ENCODE measurements at regions not wholly inside any gene's neighbourhood (a gene's known extent, or its start where the extent isn't known, plus 50 kb on each side); places are given as distances from the start of the nearest gene placed in this dataset.

DNA sequence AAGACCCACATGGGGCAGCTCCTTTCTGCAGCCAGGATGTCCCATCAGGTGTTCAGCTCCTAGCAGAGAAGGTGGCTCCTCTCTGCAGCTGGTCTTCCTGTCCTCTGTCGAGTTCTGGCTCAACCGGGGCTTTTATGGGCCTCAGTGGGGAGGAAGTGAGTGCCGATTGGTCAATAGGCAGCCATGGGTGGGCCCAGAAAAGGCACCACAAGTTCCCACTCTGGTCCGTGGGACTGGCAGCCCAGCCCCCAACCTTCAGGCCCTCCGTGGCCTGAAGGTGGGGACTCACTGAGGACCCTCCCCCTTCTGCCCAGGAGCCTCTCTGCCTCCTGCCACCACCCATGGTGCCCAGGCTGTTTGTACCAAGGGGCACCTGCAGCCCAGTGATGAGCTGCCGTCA lies 161.7 kb upstream of the DUSP10 start:
- no peak for DNase-seq
- Mint-ChIP-seq H3K27me3 (ENCODE audit: unreplicated experiment) (no peaks in the 10 kb centered on the region), H3K27ac (ENCODE audit: unreplicated experiment) (no peak overlapping the region), H3K9me3 (ENCODE audit: unreplicated experiment) (no peaks in the 10 kb centered on the region), H3K36me3 (ENCODE audit: unreplicated experiment) (no peaks in the 10 kb centered on the region), H3K4me1 (ENCODE audit: low read depth, unreplicated experiment) (peaks cover 15% of the 10 kb centered on the region), H3K4me3 (ENCODE audit: unreplicated experiment) (no peak overlapping the region)
- TF ChIP-seq, protein P1, sequence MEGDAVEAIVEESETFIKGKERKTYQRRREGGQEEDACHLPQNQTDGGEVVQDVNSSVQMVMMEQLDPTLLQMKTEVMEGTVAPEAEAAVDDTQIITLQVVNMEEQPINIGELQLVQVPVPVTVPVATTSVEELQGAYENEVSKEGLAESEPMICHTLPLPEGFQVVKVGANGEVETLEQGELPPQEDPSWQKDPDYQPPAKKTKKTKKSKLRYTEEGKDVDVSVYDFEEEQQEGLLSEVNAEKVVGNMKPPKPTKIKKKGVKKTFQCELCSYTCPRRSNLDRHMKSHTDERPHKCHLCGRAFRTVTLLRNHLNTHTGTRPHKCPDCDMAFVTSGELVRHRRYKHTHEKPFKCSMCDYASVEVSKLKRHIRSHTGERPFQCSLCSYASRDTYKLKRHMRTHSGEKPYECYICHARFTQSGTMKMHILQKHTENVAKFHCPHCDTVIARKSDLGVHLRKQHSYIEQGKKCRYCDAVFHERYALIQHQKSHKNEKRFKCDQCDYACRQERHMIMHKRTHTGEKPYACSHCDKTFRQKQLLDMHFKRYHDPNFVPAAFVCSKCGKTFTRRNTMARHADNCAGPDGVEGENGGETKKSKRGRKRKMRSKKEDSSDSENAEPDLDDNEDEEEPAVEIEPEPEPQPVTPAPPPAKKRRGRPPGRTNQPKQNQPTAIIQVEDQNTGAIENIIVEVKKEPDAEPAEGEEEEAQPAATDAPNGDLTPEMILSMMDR (IDR thresholded peaks at IDR 0.05; ENCODE audit: partially characterized antibody, unreplicated experiment): no peak

DNA sequence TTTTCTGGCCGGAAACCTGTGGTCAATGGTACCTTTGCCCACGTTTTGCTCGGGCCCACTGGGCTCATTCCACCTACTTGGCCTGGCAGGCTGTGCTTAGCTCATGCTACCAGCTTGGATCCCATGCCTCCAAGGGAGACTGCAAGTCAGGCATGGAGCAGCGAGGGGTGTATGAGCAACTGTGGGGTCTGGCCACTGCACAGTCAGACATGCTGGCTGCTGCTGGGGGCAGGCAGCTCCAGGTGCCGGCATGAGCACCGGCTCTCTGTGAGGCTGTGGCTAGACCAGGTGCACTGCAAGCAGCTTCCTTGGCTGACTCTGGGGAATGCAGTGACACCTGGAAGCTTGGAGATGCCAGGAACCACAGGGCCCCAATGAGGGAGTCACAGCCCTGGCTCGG lies 161.1 kb upstream of the DUSP10 start:
- Mint-ChIP-seq H3K9me3 (ENCODE audit: unreplicated experiment) (no peaks in the 10 kb centered on the region), H3K36me3 (ENCODE audit: unreplicated experiment) (no peaks in the 10 kb centered on the region), H3K27me3 (ENCODE audit: unreplicated experiment) (no peaks in the 10 kb centered on the region), H3K4me3 (ENCODE audit: unreplicated experiment) (no peak overlapping the region), H3K4me1 (ENCODE audit: low read depth, unreplicated experiment) (peaks cover 11% of the 10 kb centered on the region), H3K27ac (ENCODE audit: unreplicated experiment) (no peak overlapping the region)
- no peak for DNase-seq
- TF ChIP-seq, protein P1 (IDR thresholded peaks at IDR 0.05; ENCODE audit: partially characterized antibody, unreplicated experiment): no peak

DNA sequence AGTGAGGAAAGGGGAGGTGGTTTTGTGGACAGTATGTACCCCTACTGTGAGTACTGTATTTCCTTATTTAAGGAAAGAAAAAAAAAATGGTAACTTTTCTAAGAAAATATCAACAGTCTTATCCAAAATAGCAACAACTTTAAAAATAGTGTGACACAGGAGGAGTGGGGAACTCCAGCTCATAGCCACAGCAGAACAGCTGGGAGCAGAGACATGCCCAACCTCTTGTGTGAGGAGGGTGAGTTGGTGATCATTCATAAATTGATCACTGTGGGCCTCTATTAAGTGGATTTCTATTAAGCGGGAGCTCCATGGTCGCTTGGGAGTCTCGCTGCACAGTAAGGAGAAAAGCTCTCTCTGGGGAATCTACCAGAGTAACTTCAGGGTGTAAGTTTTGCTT lies 158.8 kb upstream of the DUSP10 start:
- no peak overlapping the region for H3K27ac Mint-ChIP-seq (ENCODE audit: unreplicated experiment)
- H3K27me3 Mint-ChIP-seq (ENCODE audit: unreplicated experiment): no peaks in the 10 kb centered on the region
- no peaks in the 10 kb centered on the region for H3K36me3 Mint-ChIP-seq (ENCODE audit: unreplicated experiment)
- TF ChIP-seq, protein P1 (IDR thresholded peaks at IDR 0.05; ENCODE audit: partially characterized antibody, unreplicated experiment): no peak
- H3K4me3 Mint-ChIP-seq (ENCODE audit: unreplicated experiment): no peak overlapping the region
- H3K4me1 Mint-ChIP-seq (ENCODE audit: low read depth, unreplicated experiment): peaks cover 2% of the 10 kb centered on the region
- no peak for DNase-seq
- H3K9me3 Mint-ChIP-seq (ENCODE audit: unreplicated experiment): no peaks in the 10 kb centered on the region

DNA sequence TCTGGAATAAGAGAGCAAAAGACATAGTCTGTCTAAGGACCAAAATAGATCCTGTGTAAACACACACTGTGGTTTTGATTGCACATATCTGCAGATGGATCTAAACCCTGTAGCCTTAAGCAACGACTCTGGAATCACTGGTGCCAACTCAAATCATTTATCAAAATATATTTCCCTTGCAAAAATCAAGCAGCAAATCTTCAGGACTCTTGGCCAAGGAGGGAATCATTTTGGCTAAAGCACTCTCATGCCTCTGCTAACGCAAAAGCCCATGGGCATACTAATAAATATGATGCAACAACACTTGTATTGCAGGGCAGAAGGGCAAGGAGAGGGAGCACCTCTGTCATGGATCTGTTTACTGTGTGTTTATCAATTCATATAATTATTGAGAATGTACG lies 155.4 kb upstream of the DUSP10 start:
- no peak overlapping the region for H3K4me3 Mint-ChIP-seq (ENCODE audit: unreplicated experiment)
- TF ChIP-seq, protein P1 (IDR thresholded peaks at IDR 0.05; ENCODE audit: partially characterized antibody, unreplicated experiment): no peak
- peaks cover 2% of the 10 kb centered on the region for H3K4me1 Mint-ChIP-seq (ENCODE audit: low read depth, unreplicated experiment)
- H3K36me3 Mint-ChIP-seq (ENCODE audit: unreplicated experiment): no peaks in the 10 kb centered on the region
- DNase-seq: no peak
- no peaks in the 10 kb centered on the region for H3K9me3 Mint-ChIP-seq (ENCODE audit: unreplicated experiment)
- no peak overlapping the region for H3K27ac Mint-ChIP-seq (ENCODE audit: unreplicated experiment)
- no peaks in the 10 kb centered on the region for H3K27me3 Mint-ChIP-seq (ENCODE audit: unreplicated experiment)

DNA sequence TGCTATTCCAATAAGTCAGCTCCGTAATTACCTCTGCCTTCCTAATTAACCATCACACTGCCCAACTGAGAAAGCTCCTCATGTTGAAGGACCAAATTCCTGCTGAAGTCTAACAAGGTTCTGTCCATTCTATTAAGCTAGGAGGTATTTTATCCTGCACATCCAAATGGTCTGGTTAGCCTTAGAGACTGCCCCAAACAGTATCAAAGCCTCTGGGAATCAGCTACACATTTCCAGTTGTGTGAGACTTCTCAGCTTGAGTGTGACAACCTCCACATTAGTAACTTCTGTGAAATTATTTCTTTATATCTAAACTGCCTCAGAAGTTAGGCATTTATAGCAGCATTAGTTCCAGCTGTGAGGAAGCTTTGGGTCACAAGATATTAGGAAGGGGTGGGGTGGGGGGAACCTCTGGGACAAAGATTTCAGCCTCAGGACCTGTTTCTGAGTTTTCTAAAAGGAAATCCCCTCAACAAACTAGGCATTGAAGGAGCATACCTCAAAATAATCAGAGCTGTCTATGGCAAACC lies 150.5 kb upstream of the DUSP10 start:
- no peak overlapping the region for H3K27ac Mint-ChIP-seq (ENCODE audit: unreplicated experiment)
- H3K36me3 Mint-ChIP-seq (ENCODE audit: unreplicated experiment): no peaks in the 10 kb centered on the region
- DNase-seq: no peak
- H3K4me3 Mint-ChIP-seq (ENCODE audit: unreplicated experiment): no peak overlapping the region
- TF ChIP-seq, protein P1 (IDR thresholded peaks at IDR 0.05; ENCODE audit: partially characterized antibody, unreplicated experiment): no peak
- H3K9me3 Mint-ChIP-seq (ENCODE audit: unreplicated experiment): no peaks in the 10 kb centered on the region
- no peaks in the 10 kb centered on the region for H3K4me1 Mint-ChIP-seq (ENCODE audit: low read depth, unreplicated experiment)
- H3K27me3 Mint-ChIP-seq (ENCODE audit: unreplicated experiment): no peaks in the 10 kb centered on the region
